HUES48 (cell line): ENCODE measurements at regions not wholly inside any gene's neighbourhood (a gene's known extent, or its start where the extent isn't known, plus 50 kb on each side); places are given as distances from the start of the nearest gene placed in this dataset.

Source experiments
- H3K27ac ChIP-seq: one replicate; pipeline ENCODE4 v1.7.0; 2013; ENCODE audit warnings: low read depth, low read length, inconsistent platforms
- H3K27me3 ChIP-seq: 2 replicates; pipeline ENCODE4 v1.6.1; 2013; ENCODE audit warnings: mild to moderate bottlenecking, low read length; ENCODE audit not compliant: control insufficient read depth, insufficient read depth
- H3K36me3 ChIP-seq: 2 replicates; pipeline ENCODE4 v1.6.1; 2013; ENCODE audit warnings: low read length; ENCODE audit not compliant: control insufficient read depth, insufficient read depth
- H3K4me1 ChIP-seq: 2 replicates; pipeline ENCODE4 v1.6.1; 2013; ENCODE audit warnings: mild to moderate bottlenecking, low read length; ENCODE audit not compliant: control insufficient read depth, insufficient read depth
- H3K4me3 ChIP-seq: 2 replicates; pipeline ENCODE4 v1.5.1; 2013; ENCODE audit warnings: mild to moderate bottlenecking, low read depth, low read length
- H3K9ac ChIP-seq: 2 replicates; pipeline ENCODE4 v1.6.1; 2013; ENCODE audit warnings: mild to moderate bottlenecking, low read depth, low read length, moderate library complexity
- H3K9me3 ChIP-seq: 2 replicates; pipeline ENCODE4 v1.6.1; 2013; ENCODE audit warnings: low read length; ENCODE audit not compliant: control insufficient read depth, insufficient read depth

- Histone ChIP-seq H3K9me3 (no peaks in the 10 kb centered on the region), H3K36me3 (no peaks in the 10 kb centered on the region), H3K4me1 (no peaks in the 10 kb centered on the region), H3K4me3 (no peak overlapping the region), H3K27ac (no peak overlapping the region), H3K27me3 (no peaks in the 10 kb centered on the region), H3K9ac (no peak overlapping the region)
Observed at GRCh38 chr14:22089940-22090339, 416.3 kb upstream of the OR4E1 start.

GRCh38 chr14:22088614-22089342 is 415.2 kb upstream of the OR4E1 start:
- H3K27me3 ChIP-seq, result no peaks in the 10 kb centered on the region
- H3K9ac ChIP-seq, result no peak overlapping the region
- H3K27ac ChIP-seq, result no peak overlapping the region

GRCh38 chr14:22086131-22086530 is 412.5 kb upstream of the OR4E1 start:
- no peak overlapping the region for H3K9ac ChIP-seq
- no peaks in the 10 kb centered on the region for H3K27me3 ChIP-seq
- no peaks in the 10 kb centered on the region for H3K9me3 ChIP-seq
- H3K4me3 ChIP-seq, result no peak overlapping the region
- H3K36me3 ChIP-seq, result no peaks in the 10 kb centered on the region
- H3K27ac ChIP-seq, result no peak overlapping the region
- H3K4me1 ChIP-seq, result peaks cover 4% of the 10 kb centered on the region

More at GRCh38 chr14:22088614-22089342, 415.2 kb upstream of the OR4E1 start:
- H3K4me3 ChIP-seq, result no peak overlapping the region
- no peaks in the 10 kb centered on the region for H3K36me3 ChIP-seq
- H3K4me1 ChIP-seq, result no peaks in the 10 kb centered on the region
- no peaks in the 10 kb centered on the region for H3K9me3 ChIP-seq

GRCh38 chr14:22084393-22085281 is 411.0 kb upstream of the OR4E1 start:
- Histone ChIP-seq H3K27me3 (no peaks in the 10 kb centered on the region), H3K4me3 (no peak overlapping the region), H3K4me1 (peaks cover 5% of the 10 kb centered on the region), H3K36me3 (no peaks in the 10 kb centered on the region), H3K27ac (no peak overlapping the region), H3K9ac (no peak overlapping the region), H3K9me3 (no peaks in the 10 kb centered on the region)

GRCh38 chr14:22081337-22081736 is 407.7 kb upstream of the OR4E1 start:
- no peak overlapping the region for H3K27ac ChIP-seq
- no peaks in the 10 kb centered on the region for H3K9me3 ChIP-seq
- H3K4me3 ChIP-seq, result no peak overlapping the region
- H3K36me3 ChIP-seq, result no peaks in the 10 kb centered on the region
- H3K9ac ChIP-seq, result no peak overlapping the region
- H3K4me1 ChIP-seq, result peaks cover 5% of the 10 kb centered on the region
- H3K27me3 ChIP-seq, result no peaks in the 10 kb centered on the region

- H3K36me3 ChIP-seq, result no peaks in the 10 kb centered on the region
- no peak overlapping the region for H3K27ac ChIP-seq
- no peak overlapping the region for H3K9ac ChIP-seq
- H3K4me3 ChIP-seq, result no peak overlapping the region
- no peaks in the 10 kb centered on the region for H3K27me3 ChIP-seq
- H3K4me1 ChIP-seq, result peaks cover 5% of the 10 kb centered on the region
- no peaks in the 10 kb centered on the region for H3K9me3 ChIP-seq
Observed at GRCh38 chr14:22079766-22080165, 406.1 kb upstream of the OR4E1 start.

GRCh38 chr14:22073801-22074200 is 400.2 kb upstream of the OR4E1 start:
- Histone ChIP-seq H3K9me3 (no peaks in the 10 kb centered on the region), H3K9ac (no peak overlapping the region), H3K27ac (no peak overlapping the region), H3K27me3 (no peaks in the 10 kb centered on the region), H3K4me3 (no peak overlapping the region), H3K4me1 (peaks cover 2% of the 10 kb centered on the region; the same call in 1 of the 2 replicates), H3K36me3 (no peaks in the 10 kb centered on the region)

GRCh38 chr14:22071006-22071405 is 397.4 kb upstream of the OR4E1 start:
- Histone ChIP-seq H3K9ac (no peak overlapping the region), H3K27ac (no peak overlapping the region), H3K9me3 (no peaks in the 10 kb centered on the region), H3K4me1 (peaks cover 2% of the 10 kb centered on the region; the same call in 1 of the 2 replicates), H3K27me3 (no peaks in the 10 kb centered on the region), H3K36me3 (no peaks in the 10 kb centered on the region), H3K4me3 (no peak overlapping the region)

GRCh38 chr14:22070119-22070982 is 396.7 kb upstream of the OR4E1 start:
- Histone ChIP-seq H3K36me3 (no peaks in the 10 kb centered on the region), H3K9me3 (no peaks in the 10 kb centered on the region), H3K9ac (no peak overlapping the region), H3K27me3 (no peaks in the 10 kb centered on the region), H3K4me1 (peaks cover 2% of the 10 kb centered on the region; the same call in 1 of the 2 replicates), H3K27ac (no peak overlapping the region), H3K4me3 (peak overlapping the region; percentile 48)

GRCh38 chr14:22065347-22065746 is 391.7 kb upstream of the OR4E1 start:
- H3K27me3 ChIP-seq, result no peaks in the 10 kb centered on the region
- H3K9me3 ChIP-seq, result no peaks in the 10 kb centered on the region
- no peaks in the 10 kb centered on the region for H3K4me1 ChIP-seq
- no peaks in the 10 kb centered on the region for H3K36me3 ChIP-seq
- no peak overlapping the region for H3K27ac ChIP-seq
- no peak overlapping the region for H3K9ac ChIP-seq
- H3K4me3 ChIP-seq, result no peak overlapping the region
